ENCODE measurements at regions not wholly inside any gene's neighbourhood (a gene's known extent, or its start where the extent isn't known, plus 50 kb on each side); places are given as distances from the start of the nearest gene placed in this dataset.

DNA sequence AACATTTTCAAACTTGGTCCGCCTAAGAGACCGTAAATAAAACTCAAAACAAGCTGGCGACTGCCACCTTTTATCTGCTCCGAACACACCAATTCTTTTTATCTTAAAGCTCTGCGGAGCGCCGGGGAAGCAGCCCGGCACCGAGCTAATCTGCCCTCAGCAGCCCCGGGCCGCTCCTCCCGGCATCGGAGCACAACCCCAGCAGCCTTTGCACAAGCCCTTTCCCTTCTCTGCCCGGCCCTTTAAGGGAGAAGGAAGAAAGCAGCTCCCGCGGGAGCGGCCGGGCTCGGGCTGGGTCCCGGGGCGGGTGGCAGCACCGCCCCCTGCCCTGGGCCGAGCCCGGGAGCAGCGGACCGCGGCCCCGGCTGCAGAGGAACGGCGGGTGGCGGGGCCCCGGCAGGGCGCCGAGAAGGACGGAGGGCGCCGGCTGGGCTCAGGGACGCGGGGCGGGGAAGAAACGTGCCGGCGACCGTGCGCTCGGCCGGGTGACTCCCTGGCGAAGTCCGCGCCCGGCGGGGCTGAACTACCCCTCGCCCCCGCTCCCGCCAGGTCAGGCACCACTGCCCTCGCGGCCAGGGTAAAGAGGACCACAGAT lies 133.6 kb upstream of the C11orf58 start:
- Mint-ChIP-seq H3K27me3 (peaks cover 45% of the 10 kb centered on the region), H3K9me3 (ENCODE audit: insufficient read depth) (peaks cover 4% of the 10 kb centered on the region), H3K27ac (no peak overlapping the region), H3K4me3 (peak overlapping the region; percentile 80), H3K4me1 (peaks cover 25% of the 10 kb centered on the region)
- TF ChIP-seq, protein P1, sequence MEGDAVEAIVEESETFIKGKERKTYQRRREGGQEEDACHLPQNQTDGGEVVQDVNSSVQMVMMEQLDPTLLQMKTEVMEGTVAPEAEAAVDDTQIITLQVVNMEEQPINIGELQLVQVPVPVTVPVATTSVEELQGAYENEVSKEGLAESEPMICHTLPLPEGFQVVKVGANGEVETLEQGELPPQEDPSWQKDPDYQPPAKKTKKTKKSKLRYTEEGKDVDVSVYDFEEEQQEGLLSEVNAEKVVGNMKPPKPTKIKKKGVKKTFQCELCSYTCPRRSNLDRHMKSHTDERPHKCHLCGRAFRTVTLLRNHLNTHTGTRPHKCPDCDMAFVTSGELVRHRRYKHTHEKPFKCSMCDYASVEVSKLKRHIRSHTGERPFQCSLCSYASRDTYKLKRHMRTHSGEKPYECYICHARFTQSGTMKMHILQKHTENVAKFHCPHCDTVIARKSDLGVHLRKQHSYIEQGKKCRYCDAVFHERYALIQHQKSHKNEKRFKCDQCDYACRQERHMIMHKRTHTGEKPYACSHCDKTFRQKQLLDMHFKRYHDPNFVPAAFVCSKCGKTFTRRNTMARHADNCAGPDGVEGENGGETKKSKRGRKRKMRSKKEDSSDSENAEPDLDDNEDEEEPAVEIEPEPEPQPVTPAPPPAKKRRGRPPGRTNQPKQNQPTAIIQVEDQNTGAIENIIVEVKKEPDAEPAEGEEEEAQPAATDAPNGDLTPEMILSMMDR (IDR thresholded peaks at IDR 0.05), result no peak
- TF ChIP-seq EZH2 (IDR thresholded peaks at IDR 0.05; ENCODE audit: borderline replicate concordance, insufficient read depth, low read depth, low read length, poor library complexity, severe bottlenecking), result peak; percentile 51
- Histone ChIP-seq H3K27ac (ENCODE audit: low read length in 2 of 2) (no peak overlapping the region), H3K4me1 (ENCODE audit: control insufficient read depth in 2 of 2, insufficient read depth in 2 of 2, low read length in 2 of 2) (peaks cover 34 to 52% of the 10 kb centered on the region in 2 donors), H3K4me2 (replicated peaks; ENCODE audit: low read depth, low read length, poor library complexity, severe bottlenecking) (peak overlapping the region; percentile 67), H3K9ac (ENCODE audit: low read length) (peak overlapping the region; percentile 44), H3K9me3 (ENCODE audit: control extremely low read depth in 1 of 3, control insufficient read depth in 2 of 3, insufficient read depth in 1 of 3, low read length in 2 of 3) (peaks cover 0 to 48% (median 10%) of the 10 kb centered on the region in 3 donors), H2AFZ (ENCODE audit: insufficient read depth, low read depth, low read length, poor library complexity, severe bottlenecking) (peak overlapping the region; percentile 30), H3K27me3 (replicated peaks in 1 of 4; ENCODE audit: control extremely low read depth in 1 of 4, control insufficient read depth in 3 of 4, insufficient read depth in 4 of 4, low read length in 3 of 4) (peaks cover 0 to 81% (median 63%) of the 10 kb centered on the region in 4 experiments), H3K36me3 (replicated peaks in 1 of 2; ENCODE audit: control extremely low read depth in 1 of 2, control insufficient read depth in 1 of 2, extremely low read depth in 1 of 2, insufficient read depth in 2 of 2, low read length in 1 of 2) (no peaks in the 10 kb centered on the region), H4K20me1 (ENCODE audit: control insufficient read depth, insufficient read depth, low read length, poor library complexity, severe bottlenecking) (no peaks in the 10 kb centered on the region), H3K79me2 (ENCODE audit: control insufficient read depth, insufficient read depth, low read length) (no peaks in the 10 kb centered on the region), H3K4me3 (ENCODE audit: control extremely low read depth in 1 of 5, extremely low read depth in 1 of 5, insufficient read depth in 1 of 5, low read depth in 2 of 5, low read length in 4 of 5) (peak overlapping the region in 3 of 5 experiments; percentile 15 to 23 (median 21))
- intact Hi-C loops (cut with micrococcal nuclease), result no loop called here
- CTCF ChIA-PET, result no interaction called here
- DNase-seq, result peak; percentile 35
- WGBS (ENCODE audit: insufficient coverage), result 1% methylated on average over 57 of the region's 57 CpGs
- ATAC-seq (ENCODE audit: low read depth), result no peak
- POLR2A ChIA-PET, result no interaction called here

DNA sequence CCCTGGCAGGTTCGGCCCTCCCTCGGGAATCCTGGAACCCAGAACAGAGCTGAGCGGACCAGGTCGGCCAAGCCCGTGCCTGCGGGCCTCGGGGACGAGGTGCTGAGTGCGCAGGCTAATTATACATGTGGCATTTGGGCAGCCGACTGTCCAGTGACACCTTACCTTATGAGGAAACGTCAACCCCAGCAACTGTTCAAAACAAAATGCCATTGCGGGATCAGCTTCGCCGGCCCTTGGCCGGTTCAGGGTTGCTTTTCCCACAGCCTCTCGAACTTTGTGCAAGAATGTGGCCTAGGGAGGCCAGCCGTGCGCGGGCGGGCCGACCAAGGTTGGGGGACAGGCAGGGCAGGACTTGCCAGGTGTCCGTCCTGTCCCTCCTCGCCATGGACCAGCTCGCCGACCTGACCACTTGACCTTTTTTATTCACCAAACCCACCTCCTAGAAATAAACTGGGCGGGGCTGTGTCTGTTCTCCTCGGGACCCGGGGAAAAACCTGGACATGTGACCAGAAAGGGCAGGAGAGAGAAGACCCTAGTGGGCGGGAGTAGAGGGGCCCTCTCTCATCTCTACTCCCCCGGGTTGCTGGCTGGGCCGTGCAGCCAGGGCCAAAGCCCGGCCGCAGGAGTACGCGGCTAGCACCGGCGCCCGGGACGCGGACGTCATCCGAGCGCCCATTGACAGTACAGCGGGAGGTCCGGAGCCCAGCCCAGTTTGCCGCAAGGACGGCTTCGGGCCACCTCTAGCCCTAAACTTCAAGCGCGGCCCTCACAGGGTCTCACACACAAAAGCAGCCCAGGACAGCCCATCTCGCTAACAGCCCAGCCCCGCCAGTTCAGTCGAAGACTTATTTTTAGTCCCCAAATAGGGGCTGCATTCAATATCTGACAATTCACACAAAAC lies 134.3 kb upstream of the C11orf58 start:
- H3K27ac ChIP-seq (ENCODE audit: low read length in 2 of 2), result no peak overlapping the region
- DNase-seq, result no peak
- intact Hi-C loops (cut with micrococcal nuclease), result no loop called here
- peak overlapping the region; percentile 30 for H2AFZ ChIP-seq (ENCODE audit: insufficient read depth, low read depth, low read length, poor library complexity, severe bottlenecking)
- ChIA-PET POLR2A (no interaction called here), CTCF (no interaction called here)
- Mint-ChIP-seq H3K9me3 (ENCODE audit: insufficient read depth) (peaks cover 4% of the 10 kb centered on the region), H3K4me3 (peak overlapping the region; percentile 74), H3K27me3 (peaks cover 45% of the 10 kb centered on the region), H3K27ac (no peak overlapping the region), H3K4me1 (peaks cover 25% of the 10 kb centered on the region)
- peaks cover 0 to 46% (median 10%) of the 10 kb centered on the region in 3 donors for H3K9me3 ChIP-seq (ENCODE audit: control extremely low read depth in 1 of 3, control insufficient read depth in 2 of 3, insufficient read depth in 1 of 3, low read length in 2 of 3)
- no peaks in the 10 kb centered on the region for H3K36me3 ChIP-seq (replicated peaks in 1 of 2; ENCODE audit: control extremely low read depth in 1 of 2, control insufficient read depth in 1 of 2, extremely low read depth in 1 of 2, insufficient read depth in 2 of 2, low read length in 1 of 2)
- peak overlapping the region in 3 of 5 experiments; percentile 12 to 23 (median 21) for H3K4me3 ChIP-seq (ENCODE audit: control extremely low read depth in 1 of 5, extremely low read depth in 1 of 5, insufficient read depth in 1 of 5, low read depth in 2 of 5, low read length in 4 of 5)
- no peak for ATAC-seq (ENCODE audit: low read depth)
- no peaks in the 10 kb centered on the region for H3K79me2 ChIP-seq (ENCODE audit: control insufficient read depth, insufficient read depth, low read length)
- H3K9ac ChIP-seq (ENCODE audit: low read length), result peak overlapping the region; percentile 44
- peaks cover 0 to 74% (median 57%) of the 10 kb centered on the region in 4 experiments for H3K27me3 ChIP-seq (replicated peaks in 1 of 4; ENCODE audit: control extremely low read depth in 1 of 4, control insufficient read depth in 3 of 4, insufficient read depth in 4 of 4, low read length in 3 of 4)
- peaks cover 34 to 52% of the 10 kb centered on the region in 2 donors for H3K4me1 ChIP-seq (ENCODE audit: control insufficient read depth in 2 of 2, insufficient read depth in 2 of 2, low read length in 2 of 2)
- 24% methylated on average over 50 of the region's 53 CpGs for WGBS (ENCODE audit: insufficient coverage)
- TF ChIP-seq EZH2 (IDR thresholded peaks at IDR 0.05; ENCODE audit: borderline replicate concordance, insufficient read depth, low read depth, low read length, poor library complexity, severe bottlenecking), result no peak
- TF ChIP-seq, protein P1 (IDR thresholded peaks at IDR 0.05), result no peak
- H4K20me1 ChIP-seq (ENCODE audit: control insufficient read depth, insufficient read depth, low read length, poor library complexity, severe bottlenecking), result no peaks in the 10 kb centered on the region
- H3K4me2 ChIP-seq (replicated peaks; ENCODE audit: low read depth, low read length, poor library complexity, severe bottlenecking), result peak overlapping the region; percentile 67
